ENCODE measurements at regions not wholly inside any gene's neighbourhood (a gene's known extent, or its start where the extent isn't known, plus 50 kb on each side); places are given as distances from the start of the nearest gene placed in this dataset.

DNA sequence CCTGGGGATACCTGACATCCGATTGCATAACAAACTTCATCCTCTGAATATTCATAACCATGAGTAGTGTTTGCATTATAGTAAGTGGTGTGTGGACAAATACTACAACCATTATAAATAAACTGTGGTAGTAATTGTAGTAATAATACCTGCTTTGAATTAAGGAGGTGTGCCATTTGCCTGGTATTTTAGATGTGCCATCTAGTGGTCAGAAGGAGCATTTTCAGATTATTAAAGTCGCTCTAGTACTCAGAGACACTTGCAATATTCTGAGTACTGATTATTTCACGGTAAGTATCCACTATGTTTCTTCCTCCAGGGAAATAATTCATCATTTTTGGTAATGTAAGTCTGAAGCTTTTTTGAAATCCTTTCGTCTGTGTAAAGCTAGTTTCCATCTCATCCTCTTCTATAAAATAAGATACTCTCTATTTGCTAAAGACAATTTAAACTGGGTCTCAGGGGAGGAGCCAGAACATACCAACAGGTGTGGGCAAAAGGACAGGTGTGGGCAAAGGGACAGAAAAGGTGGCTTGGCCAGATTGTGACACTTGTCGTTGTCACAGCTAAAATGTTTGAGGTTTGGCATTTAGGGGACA is 115.3 kb upstream of the WDR11 start:
- TF ChIP-seq, protein P1, sequence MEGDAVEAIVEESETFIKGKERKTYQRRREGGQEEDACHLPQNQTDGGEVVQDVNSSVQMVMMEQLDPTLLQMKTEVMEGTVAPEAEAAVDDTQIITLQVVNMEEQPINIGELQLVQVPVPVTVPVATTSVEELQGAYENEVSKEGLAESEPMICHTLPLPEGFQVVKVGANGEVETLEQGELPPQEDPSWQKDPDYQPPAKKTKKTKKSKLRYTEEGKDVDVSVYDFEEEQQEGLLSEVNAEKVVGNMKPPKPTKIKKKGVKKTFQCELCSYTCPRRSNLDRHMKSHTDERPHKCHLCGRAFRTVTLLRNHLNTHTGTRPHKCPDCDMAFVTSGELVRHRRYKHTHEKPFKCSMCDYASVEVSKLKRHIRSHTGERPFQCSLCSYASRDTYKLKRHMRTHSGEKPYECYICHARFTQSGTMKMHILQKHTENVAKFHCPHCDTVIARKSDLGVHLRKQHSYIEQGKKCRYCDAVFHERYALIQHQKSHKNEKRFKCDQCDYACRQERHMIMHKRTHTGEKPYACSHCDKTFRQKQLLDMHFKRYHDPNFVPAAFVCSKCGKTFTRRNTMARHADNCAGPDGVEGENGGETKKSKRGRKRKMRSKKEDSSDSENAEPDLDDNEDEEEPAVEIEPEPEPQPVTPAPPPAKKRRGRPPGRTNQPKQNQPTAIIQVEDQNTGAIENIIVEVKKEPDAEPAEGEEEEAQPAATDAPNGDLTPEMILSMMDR (IDR thresholded peaks at IDR 0.05): peak; percentile 57
- TF ChIP-seq TEAD1 (CRISPR knock-in tag; IDR thresholded peaks at IDR 0.05) (no peak), SMAD3 (CRISPR knock-in tag; IDR thresholded peaks at IDR 0.05; ENCODE audit: borderline replicate concordance) (no peak)
- TF ChIP-seq, protein P2, sequence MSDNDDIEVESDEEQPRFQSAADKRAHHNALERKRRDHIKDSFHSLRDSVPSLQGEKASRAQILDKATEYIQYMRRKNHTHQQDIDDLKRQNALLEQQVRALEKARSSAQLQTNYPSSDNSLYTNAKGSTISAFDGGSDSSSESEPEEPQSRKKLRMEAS (CRISPR knock-in tag; IDR thresholded peaks at IDR 0.05): no peak
